BLaER1 (cell line): ENCODE measurements at regions not wholly inside any gene's neighbourhood (a gene's known extent, or its start where the extent isn't known, plus 50 kb on each side); places are given as distances from the start of the nearest gene placed in this dataset.

Experiments
- H3K27ac ChIP-seq: shearing (Covaris generic); formaldehyde crosslinking; 2 replicates; pipeline ENCODE4 v1.8.1; 2022
- H3K27me3 ChIP-seq: shearing (Covaris generic); formaldehyde crosslinking; 2 replicates; pipeline ENCODE4 v1.8.1; 2022
- H3K36me3 ChIP-seq: shearing (Covaris generic); formaldehyde crosslinking; 2 replicates; pipeline ENCODE4 v1.8.1; 2022
- H3K4me1 ChIP-seq: shearing (Covaris generic); formaldehyde crosslinking; 2 replicates; pipeline ENCODE4 v1.8.1; 2022
- H3K4me2 ChIP-seq: shearing (Covaris generic); formaldehyde crosslinking; 2 replicates; pipeline ENCODE4 v1.8.1; 2022
- H3K4me3 ChIP-seq: shearing (Covaris generic); formaldehyde crosslinking; 2 replicates; pipeline ENCODE4 v1.8.1; 2022
- H3K9ac ChIP-seq: shearing (Covaris generic); formaldehyde crosslinking; 2 replicates; pipeline ENCODE4 v1.8.1; 2022
- H3K9me3 ChIP-seq: shearing (Covaris generic); formaldehyde crosslinking; 2 replicates; pipeline ENCODE4 v1.8.1; 2022
- H4K20me1 ChIP-seq: shearing (Covaris generic); formaldehyde crosslinking; 2 replicates; pipeline ENCODE4 v1.8.1; 2022
- Cebpa-rat ChIP-seq: shearing (Covaris generic); IDR thresholded peaks from 2 replicates; pipeline ENCODE4 v1.8.1; 2022

DNA sequence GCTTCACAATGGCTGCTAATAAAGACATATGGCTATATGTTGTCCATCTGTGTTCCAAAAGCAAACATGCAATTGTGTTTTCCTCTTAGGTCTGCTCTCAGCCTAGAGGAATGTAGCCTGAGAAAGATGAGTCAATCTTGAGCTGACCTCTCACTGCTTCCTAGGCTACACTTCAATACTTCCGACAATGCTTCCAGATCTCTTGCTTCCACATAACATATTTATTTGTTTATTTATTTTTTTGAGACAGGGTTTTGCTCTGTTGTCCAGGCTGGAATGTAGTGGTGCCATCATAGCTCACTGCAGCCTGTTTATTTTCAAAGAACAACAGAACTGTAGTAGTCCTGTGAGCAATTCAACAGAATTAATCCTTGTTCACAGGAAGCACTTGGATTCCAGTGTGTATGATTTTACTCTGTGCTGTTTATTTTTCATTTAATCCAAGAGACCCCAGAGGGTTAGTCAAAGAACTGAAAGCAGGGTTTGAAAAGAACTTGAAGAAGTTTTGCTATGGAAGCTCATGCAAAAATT lies 437.9 kb downstream of the TXNL1 start:
- Histone ChIP-seq H4K20me1 (no peaks in the 10 kb centered on the region), H3K27me3 (no peaks in the 10 kb centered on the region), H3K9ac (no peak overlapping the region), H3K9me3 (peaks cover 26% of the 10 kb centered on the region), H3K4me2 (no peak overlapping the region), H3K4me3 (no peak overlapping the region), H3K27ac (no peak overlapping the region), H3K36me3 (peaks cover 5% of the 10 kb centered on the region; the same call in 1 of the 2 replicates), H3K4me1 (peaks cover 13% of the 10 kb centered on the region)
- no peak for TF ChIP-seq Cebpa-rat

GRCh38 chr18:56199580-56200330 lies 438.6 kb downstream of the TXNL1 start:
- H3K27me3 ChIP-seq, result no peaks in the 10 kb centered on the region
- peaks cover 5% of the 10 kb centered on the region; the same call in 1 of the 2 replicates for H3K36me3 ChIP-seq
- no peak overlapping the region for H3K4me2 ChIP-seq
- no peak overlapping the region for H3K9ac ChIP-seq
- H3K4me1 ChIP-seq, result peaks cover 9% of the 10 kb centered on the region
- H4K20me1 ChIP-seq, result no peaks in the 10 kb centered on the region
- no peak overlapping the region for H3K4me3 ChIP-seq
- TF ChIP-seq Cebpa-rat, result no peak
- H3K27ac ChIP-seq, result no peak overlapping the region
- H3K9me3 ChIP-seq, result peaks cover 19% of the 10 kb centered on the region

DNA sequence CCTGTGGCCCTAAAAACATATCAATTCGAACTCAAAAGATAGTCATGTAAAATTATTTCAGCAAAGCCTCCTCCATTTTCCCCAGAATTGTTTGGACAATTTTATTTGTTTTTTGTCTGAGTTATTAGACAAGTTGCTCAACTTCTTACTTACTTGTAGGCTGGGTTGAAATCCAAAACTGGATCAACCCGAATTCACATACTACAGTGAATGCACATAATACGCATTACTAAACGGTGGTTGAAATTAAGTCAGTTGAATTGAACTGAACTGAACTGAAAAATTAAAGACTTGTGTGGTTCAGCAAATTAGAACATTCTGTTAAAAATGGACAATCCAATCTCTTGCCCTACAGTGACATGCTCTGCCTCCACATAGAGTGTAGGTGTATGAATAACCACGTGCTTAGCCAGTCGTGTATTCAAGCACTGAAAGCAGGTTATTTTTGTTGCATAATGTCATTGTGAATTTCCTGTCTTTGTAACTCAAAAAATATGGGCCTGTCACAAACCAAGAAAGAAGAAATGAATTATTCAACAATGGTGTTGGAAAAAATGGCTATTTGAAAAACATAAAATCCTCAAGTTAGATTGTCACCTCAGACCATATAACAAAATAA lies 441.0 kb downstream of the TXNL1 start:
- H3K4me1 ChIP-seq, result peaks cover 9% of the 10 kb centered on the region
- H3K36me3 ChIP-seq, result no peaks in the 10 kb centered on the region
- no peak overlapping the region for H3K27ac ChIP-seq
- no peaks in the 10 kb centered on the region for H3K9me3 ChIP-seq
- H4K20me1 ChIP-seq, result no peaks in the 10 kb centered on the region
- no peak overlapping the region for H3K9ac ChIP-seq
- TF ChIP-seq Cebpa-rat, result no peak
- H3K4me2 ChIP-seq, result peak overlapping the region; percentile 15; the same call in 1 of the 2 replicates
- no peaks in the 10 kb centered on the region for H3K27me3 ChIP-seq
- no peak overlapping the region for H3K4me3 ChIP-seq

- Histone ChIP-seq H3K27me3 (no peaks in the 10 kb centered on the region), H3K36me3 (no peaks in the 10 kb centered on the region), H3K4me1 (peaks cover 9% of the 10 kb centered on the region), H3K9me3 (no peaks in the 10 kb centered on the region), H3K27ac (no peak overlapping the region), H4K20me1 (no peaks in the 10 kb centered on the region), H3K4me3 (no peak overlapping the region), H3K4me2 (no peak overlapping the region), H3K9ac (no peak overlapping the region)
- no peak for TF ChIP-seq Cebpa-rat
Measured at GRCh38 chr18:56196495-56197225, 441.7 kb downstream of the TXNL1 start.

DNA sequence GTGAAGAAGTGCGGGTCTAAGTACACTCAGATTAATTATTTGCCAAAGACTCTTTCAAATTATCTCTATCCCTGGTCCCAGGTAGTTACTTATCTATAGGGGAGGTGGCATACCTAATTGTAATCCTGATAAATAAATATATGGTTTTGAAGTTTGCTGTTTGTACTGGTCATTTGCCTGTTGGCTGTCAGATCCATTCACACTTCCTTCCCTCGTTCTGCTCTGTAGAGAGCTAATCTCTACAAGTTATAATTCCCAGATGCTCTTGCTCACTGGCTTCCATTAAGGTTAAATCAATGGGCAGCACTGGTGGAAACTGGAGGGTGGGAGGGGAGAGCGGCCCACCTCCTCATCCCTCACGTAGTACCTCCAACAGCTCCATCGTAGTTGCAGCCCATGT lies 447.1 kb downstream of the TXNL1 start:
- Histone ChIP-seq H4K20me1 (no peaks in the 10 kb centered on the region), H3K4me2 (no peak overlapping the region), H3K4me1 (no peaks in the 10 kb centered on the region), H3K4me3 (no peak overlapping the region), H3K36me3 (no peaks in the 10 kb centered on the region), H3K9ac (no peak overlapping the region), H3K27ac (no peak overlapping the region), H3K27me3 (no peaks in the 10 kb centered on the region), H3K9me3 (no peaks in the 10 kb centered on the region)
- no peak for TF ChIP-seq Cebpa-rat

DNA sequence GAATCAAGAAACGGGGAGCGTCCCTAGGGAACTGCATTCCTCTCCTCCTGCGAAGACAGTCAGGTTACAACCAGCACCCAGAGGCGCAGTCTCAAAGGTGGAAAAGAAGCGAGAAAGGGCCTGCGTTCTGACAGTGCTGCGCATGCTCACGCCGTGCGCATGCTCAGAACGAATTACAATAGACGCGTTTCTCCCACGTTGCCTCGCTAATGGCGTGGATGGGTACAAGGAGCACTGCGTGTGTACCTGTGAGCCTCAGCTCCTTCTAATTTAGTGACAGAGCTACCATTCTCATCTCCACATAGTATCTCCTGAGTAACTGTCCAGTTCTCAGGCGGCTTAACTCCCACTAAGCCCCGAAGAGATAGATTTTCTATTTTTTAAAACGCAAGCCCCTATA lies 448.8 kb downstream of the TXNL1 start:
- H3K9me3 ChIP-seq, result no peaks in the 10 kb centered on the region
- H3K4me1 ChIP-seq, result no peaks in the 10 kb centered on the region
- H3K4me3 ChIP-seq, result no peak overlapping the region
- no peak overlapping the region for H3K27ac ChIP-seq
- H3K4me2 ChIP-seq, result no peak overlapping the region
- H4K20me1 ChIP-seq, result no peaks in the 10 kb centered on the region
- no peaks in the 10 kb centered on the region for H3K27me3 ChIP-seq
- no peak for TF ChIP-seq Cebpa-rat
- no peak overlapping the region for H3K9ac ChIP-seq
- no peaks in the 10 kb centered on the region for H3K36me3 ChIP-seq

- no peaks in the 10 kb centered on the region for H3K4me1 ChIP-seq
- H3K9me3 ChIP-seq, result peaks cover 2% of the 10 kb centered on the region; the same call in 1 of the 2 replicates
- H3K9ac ChIP-seq, result no peak overlapping the region
- H3K27me3 ChIP-seq, result no peaks in the 10 kb centered on the region
- H3K4me2 ChIP-seq, result no peak overlapping the region
- H3K4me3 ChIP-seq, result no peak overlapping the region
- no peak overlapping the region for H3K27ac ChIP-seq
- no peaks in the 10 kb centered on the region for H3K36me3 ChIP-seq
- no peaks in the 10 kb centered on the region for H4K20me1 ChIP-seq
- TF ChIP-seq Cebpa-rat, result no peak
Measured at GRCh38 chr18:56188529-56189275, 449.7 kb downstream of the TXNL1 start.

DNA sequence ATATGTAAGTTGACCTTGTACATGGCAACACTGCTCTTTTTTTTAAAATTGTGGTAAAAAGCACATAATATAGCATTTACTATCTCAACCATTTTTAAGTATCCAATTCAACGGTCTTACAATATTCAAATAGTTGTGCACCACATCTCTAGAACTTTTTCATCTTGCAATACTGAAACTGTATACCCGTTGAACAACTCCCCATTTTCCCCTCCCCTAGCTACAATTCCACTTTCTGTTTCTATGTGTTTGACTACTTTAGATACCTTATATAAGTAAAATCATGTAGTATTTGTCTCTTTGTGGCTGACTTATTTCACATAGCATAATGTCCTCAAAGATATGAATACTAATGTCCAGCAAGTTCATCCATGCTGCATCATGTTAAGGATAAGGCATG lies 452.1 kb downstream of the TXNL1 start:
- Histone ChIP-seq H3K4me2 (no peak overlapping the region), H3K27ac (no peak overlapping the region), H3K9ac (no peak overlapping the region), H3K9me3 (peaks cover 18% of the 10 kb centered on the region), H3K4me3 (no peak overlapping the region), H3K27me3 (no peaks in the 10 kb centered on the region), H3K36me3 (no peaks in the 10 kb centered on the region), H3K4me1 (no peaks in the 10 kb centered on the region), H4K20me1 (no peaks in the 10 kb centered on the region)
- no peak for TF ChIP-seq Cebpa-rat

DNA sequence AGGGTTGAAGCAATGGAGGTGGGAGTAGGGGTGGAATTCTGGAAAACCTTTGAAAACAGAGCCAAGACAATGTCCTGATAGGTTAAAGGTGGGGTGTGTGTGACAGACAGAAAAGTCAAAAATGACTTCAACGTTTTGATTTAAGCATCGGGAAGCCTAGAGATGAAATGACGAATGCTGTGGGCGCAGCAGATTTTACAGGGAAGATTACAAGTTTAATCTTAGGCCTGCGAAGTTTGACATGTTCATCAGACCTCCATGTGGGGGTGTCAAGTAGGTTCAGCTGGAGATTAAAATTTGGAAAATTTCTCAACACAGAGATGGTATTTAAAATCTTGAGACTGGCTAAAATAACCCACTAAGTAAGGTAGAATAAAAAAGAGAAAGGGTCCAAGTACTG lies 453.3 kb downstream of the TXNL1 start:
- Histone ChIP-seq H3K4me1 (no peaks in the 10 kb centered on the region), H3K4me3 (no peak overlapping the region), H3K9me3 (peaks cover 18% of the 10 kb centered on the region), H4K20me1 (no peaks in the 10 kb centered on the region), H3K9ac (no peak overlapping the region), H3K4me2 (no peak overlapping the region), H3K36me3 (no peaks in the 10 kb centered on the region), H3K27me3 (no peaks in the 10 kb centered on the region), H3K27ac (no peak overlapping the region)
- no peak for TF ChIP-seq Cebpa-rat
